Sigmoid colon (tissue), 6 donors: ENCODE measurements at regions not wholly inside any gene's neighbourhood (a gene's known extent, or its start where the extent isn't known, plus 50 kb on each side); places are given as distances from the start of the nearest gene placed in this dataset.

Source experiments
- DNase-seq: peaks from one replicate; pipeline ENCODE4 v3.0.0-alpha.2; 2019
- H3K27ac ChIP-seq, 4 donors: fragments of 200-600 bp; sonication (generic); one replicate each; pipeline ENCODE4 v1.5.1; 2016 to 2019; ENCODE audit warnings: mild to moderate bottlenecking in 1 of 4
- H3K27me3 ChIP-seq, 3 donors: fragments of 200-600 bp; sonication (generic); one replicate each; pipeline ENCODE4 v1.5.1; 2019; ENCODE audit warnings: mild to moderate bottlenecking in 1 of 3
- H3K36me3 ChIP-seq, 4 donors: fragments of 200-600 bp; sonication (generic); one replicate each; pipeline ENCODE4 v1.5.1; 2016 to 2019
- H3K4me1 ChIP-seq, 4 donors: fragments of 200-600 bp; sonication (generic); one replicate each; pipeline ENCODE4 v1.5.1; 2017 to 2019
- H3K4me3 ChIP-seq, 4 donors: fragments of 200-600 bp; sonication (generic); one replicate each; pipeline ENCODE4 v1.5.1; 2017 to 2019; ENCODE audit warnings: mild to moderate bottlenecking in 2 of 4, moderate library complexity in 1 of 4
- H3K9me3 ChIP-seq, 4 donors: fragments of 200-600 bp in 3 of 4; sonication (generic) in 3 of 4; one replicate each; pipeline versions ENCODE4 v1.5.1 to v1.6.1; 2013 to 2019
- EP300 ChIP-seq, 4 donors: sonication (generic); formaldehyde crosslinking; IDR thresholded peaks; one replicate each; pipeline ENCODE4 v1.6.1; 2017; ENCODE audit warnings: antibody characterized with exemption in 4 of 4
- POLR2A ChIP-seq, 2 donors: fragments of 450-650 bp; IDR thresholded peaks; one replicate each; pipeline ENCODE4 v1.6.1; 2016; ENCODE audit warnings: antibody characterized with exemption in 2 of 2, mild to moderate bottlenecking in 2 of 2, moderate library complexity in 2 of 2
- POLR2AphosphoS5 ChIP-seq, 4 donors: sonication (generic); formaldehyde crosslinking; IDR thresholded peaks; one replicate each; pipeline ENCODE4 v1.6.1; 2017; ENCODE audit warnings: antibody characterized with exemption in 4 of 4
- WGBS, 2 donors: extraction: QIAGEN DNeasy Blood & Tissue Kit; methylation state at CpG; one replicate each; pipeline ENCODE4 v1.1.7; 2013; 5-methylcytosine and 5-hydroxymethylcytosine counted together
- intact Hi-C: fragments of 100-400 bp; cut with DNase I; formaldehyde crosslinking; loops from one replicate; pipeline ENCODE4 v1.15.1; 2023
- TF ChIP-seq, protein P1 (sequence below), 4 experiments: fragments of 450-650 bp in 3 of 4; fragments of 200-600 bp in 1 of 4; IDR thresholded peaks; one replicate each; pipeline ENCODE4 v1.5.1; 2016 to 2019; ENCODE audit warnings: antibody characterized with exemption in 4 of 4, mild to moderate bottlenecking in 3 of 4, moderate library complexity in 2 of 4
- donor health status: healthy with polysubstance abuse.
- donor health status: healthy.

DNA sequence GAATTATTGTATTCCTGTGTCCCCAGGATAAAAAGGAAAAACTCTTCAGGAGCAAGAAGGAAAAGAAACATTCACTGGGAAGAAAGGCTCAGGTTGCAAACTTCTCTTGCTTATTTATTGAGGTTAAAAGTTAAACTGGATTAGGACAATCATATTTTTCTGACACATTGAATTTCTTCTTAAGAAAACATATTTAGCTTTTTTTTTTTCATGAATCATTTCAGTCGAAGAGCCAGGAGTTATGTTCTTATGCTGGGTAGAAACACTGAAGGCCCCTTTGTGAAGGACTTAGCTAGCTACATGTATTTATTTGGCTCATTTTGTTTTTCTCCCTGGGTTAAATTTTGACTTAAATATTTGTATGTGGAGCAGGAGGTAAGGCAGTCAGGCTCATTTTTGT lies 434.0 kb downstream of the KLF5 start:
- Histone ChIP-seq H3K27me3 (no peaks in the 10 kb centered on the region), H3K36me3 (no peaks in the 10 kb centered on the region), H3K27ac (no peak overlapping the region), H3K4me3 (no peak overlapping the region), H3K9me3 (no peaks in the 10 kb centered on the region), H3K4me1 (no peaks in the 10 kb centered on the region)
- intact Hi-C loops: no loop called here
- DNase-seq: no peak
- TF ChIP-seq EP300 (IDR thresholded peaks at IDR 0.05): no peak
- TF ChIP-seq, protein P1, sequence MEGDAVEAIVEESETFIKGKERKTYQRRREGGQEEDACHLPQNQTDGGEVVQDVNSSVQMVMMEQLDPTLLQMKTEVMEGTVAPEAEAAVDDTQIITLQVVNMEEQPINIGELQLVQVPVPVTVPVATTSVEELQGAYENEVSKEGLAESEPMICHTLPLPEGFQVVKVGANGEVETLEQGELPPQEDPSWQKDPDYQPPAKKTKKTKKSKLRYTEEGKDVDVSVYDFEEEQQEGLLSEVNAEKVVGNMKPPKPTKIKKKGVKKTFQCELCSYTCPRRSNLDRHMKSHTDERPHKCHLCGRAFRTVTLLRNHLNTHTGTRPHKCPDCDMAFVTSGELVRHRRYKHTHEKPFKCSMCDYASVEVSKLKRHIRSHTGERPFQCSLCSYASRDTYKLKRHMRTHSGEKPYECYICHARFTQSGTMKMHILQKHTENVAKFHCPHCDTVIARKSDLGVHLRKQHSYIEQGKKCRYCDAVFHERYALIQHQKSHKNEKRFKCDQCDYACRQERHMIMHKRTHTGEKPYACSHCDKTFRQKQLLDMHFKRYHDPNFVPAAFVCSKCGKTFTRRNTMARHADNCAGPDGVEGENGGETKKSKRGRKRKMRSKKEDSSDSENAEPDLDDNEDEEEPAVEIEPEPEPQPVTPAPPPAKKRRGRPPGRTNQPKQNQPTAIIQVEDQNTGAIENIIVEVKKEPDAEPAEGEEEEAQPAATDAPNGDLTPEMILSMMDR (IDR thresholded peaks at IDR 0.05): no peak
- no peak for TF ChIP-seq POLR2AphosphoS5 (IDR thresholded peaks at IDR 0.05)
- no peak for TF ChIP-seq POLR2A (IDR thresholded peaks at IDR 0.05)
- WGBS, 2 donors: 39 to 76% methylated on average over 1 of the region's 1 CpG

DNA sequence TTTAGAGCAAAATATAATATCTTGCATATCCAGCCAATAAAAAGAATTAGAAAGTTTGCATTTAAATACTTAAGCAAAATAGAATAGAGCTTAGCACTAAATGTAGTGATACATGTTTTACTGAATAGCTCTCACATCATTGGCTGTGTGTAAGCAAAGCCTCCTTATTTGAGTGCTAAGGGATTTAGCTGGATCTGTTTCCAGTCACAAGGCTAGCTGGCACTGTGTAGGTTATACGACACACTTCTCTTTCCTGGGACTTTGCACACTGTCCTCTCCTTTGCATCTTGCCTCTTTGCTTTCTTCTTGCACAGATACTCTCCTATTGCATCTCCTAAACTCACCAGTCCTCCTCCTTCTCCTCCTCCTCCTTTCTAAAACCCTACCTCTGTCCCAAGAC lies 423.8 kb downstream of the KLF5 start:
- Histone ChIP-seq H3K36me3 (no peaks in the 10 kb centered on the region), H3K27me3 (no peaks in the 10 kb centered on the region), H3K4me1 (no peaks in the 10 kb centered on the region), H3K9me3 (no peaks in the 10 kb centered on the region), H3K27ac (no peak overlapping the region), H3K4me3 (no peak overlapping the region)
- TF ChIP-seq EP300 (IDR thresholded peaks at IDR 0.05) (no peak), POLR2AphosphoS5 (IDR thresholded peaks at IDR 0.05) (no peak)
- WGBS, 2 donors: 85 to 91% methylated on average over 1 of the region's 1 CpG
- DNase-seq: no peak
- intact Hi-C loops: no loop called here

DNA sequence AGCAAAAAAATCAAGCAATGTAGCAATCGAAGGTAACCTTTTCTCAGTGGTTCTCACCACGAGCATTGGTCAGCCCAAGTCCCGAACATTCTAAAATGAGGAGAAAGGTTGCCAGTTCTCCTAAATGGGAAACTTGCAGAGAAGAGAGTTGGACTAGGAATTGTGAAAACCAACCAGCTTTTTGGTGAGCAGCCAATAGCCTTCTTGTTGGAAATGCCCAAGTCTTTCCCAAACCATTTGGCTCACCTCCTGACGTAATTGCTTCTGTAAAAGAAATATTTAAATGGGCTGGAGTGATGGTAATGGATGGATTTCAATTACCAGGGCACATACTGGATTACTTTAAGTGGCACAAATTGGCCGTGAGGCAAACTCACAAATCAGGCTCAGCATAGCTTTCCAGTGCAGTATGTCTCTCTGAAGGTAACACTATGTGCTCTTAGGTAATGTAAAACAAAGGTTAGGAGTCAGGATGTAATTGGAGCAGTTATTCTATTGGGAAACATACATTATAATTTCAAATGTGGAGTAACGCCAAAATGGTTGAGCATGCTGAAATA lies 423.2 kb downstream of the KLF5 start:
- H3K36me3 ChIP-seq: no peaks in the 10 kb centered on the region
- no peak overlapping the region for H3K27ac ChIP-seq
- H3K27me3 ChIP-seq: no peaks in the 10 kb centered on the region
- 91 to 94% methylated on average over 6 of the region's 6 CpGs for WGBS, 2 donors
- intact Hi-C loops: no loop called here
- no peaks in the 10 kb centered on the region for H3K9me3 ChIP-seq
- H3K4me3 ChIP-seq: no peak overlapping the region
- TF ChIP-seq POLR2A (IDR thresholded peaks at IDR 0.05) (no peak), POLR2AphosphoS5 (IDR thresholded peaks at IDR 0.05) (no peak), EP300 (IDR thresholded peaks at IDR 0.05) (no peak)
- TF ChIP-seq, protein P1 (IDR thresholded peaks at IDR 0.05): no peak
- no peaks in the 10 kb centered on the region for H3K4me1 ChIP-seq
- DNase-seq: no peak

DNA sequence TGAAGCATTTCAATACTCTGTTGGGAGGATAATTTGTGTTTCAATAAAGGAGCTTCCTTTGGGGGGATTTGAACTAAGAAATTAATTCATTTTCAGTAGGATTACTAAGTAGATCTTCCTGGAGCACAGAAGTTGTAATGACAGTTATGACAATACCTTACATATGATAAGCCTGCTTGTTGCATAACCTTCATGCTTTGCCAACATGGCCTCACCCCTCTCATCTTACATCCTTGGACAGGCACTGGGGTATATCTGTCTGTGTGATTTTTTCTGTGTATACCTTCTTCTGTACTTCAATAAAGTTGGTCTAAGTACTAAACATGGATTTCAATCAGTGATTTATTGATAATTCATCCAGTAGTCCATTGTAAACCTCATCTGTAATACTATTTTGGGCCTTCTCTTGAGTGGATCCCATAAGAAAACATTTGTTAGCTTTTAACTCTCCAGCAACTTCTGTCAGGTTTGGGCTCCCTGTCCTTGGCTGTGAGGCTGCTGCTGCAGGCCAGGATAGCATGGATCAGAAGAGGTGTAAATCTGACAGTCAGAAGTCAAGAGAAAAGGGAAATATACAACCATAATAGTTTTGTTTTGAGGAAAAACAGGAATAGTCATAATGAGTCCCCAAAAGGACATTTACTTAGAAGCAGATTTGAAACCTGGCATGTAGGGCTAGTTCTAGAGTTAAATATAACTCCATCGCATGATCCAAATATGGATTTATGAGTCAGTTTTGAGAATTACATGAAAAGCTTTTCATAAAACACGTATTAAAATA lies 422.2 kb downstream of the KLF5 start:
- WGBS, 2 donors: 88 to 92% methylated on average over 2 of the region's 2 CpGs
- no peak overlapping the region for H3K27ac ChIP-seq
- H3K36me3 ChIP-seq: no peaks in the 10 kb centered on the region
- no peak overlapping the region for H3K4me3 ChIP-seq
- TF ChIP-seq POLR2A (IDR thresholded peaks at IDR 0.05) (no peak), POLR2AphosphoS5 (IDR thresholded peaks at IDR 0.05) (no peak), EP300 (IDR thresholded peaks at IDR 0.05) (no peak)
- TF ChIP-seq, protein P1 (IDR thresholded peaks at IDR 0.05): no peak
- no peak for DNase-seq
- no peaks in the 10 kb centered on the region for H3K9me3 ChIP-seq
- no peaks in the 10 kb centered on the region for H3K27me3 ChIP-seq
- intact Hi-C loops: no loop called here
- no peaks in the 10 kb centered on the region for H3K4me1 ChIP-seq

DNA sequence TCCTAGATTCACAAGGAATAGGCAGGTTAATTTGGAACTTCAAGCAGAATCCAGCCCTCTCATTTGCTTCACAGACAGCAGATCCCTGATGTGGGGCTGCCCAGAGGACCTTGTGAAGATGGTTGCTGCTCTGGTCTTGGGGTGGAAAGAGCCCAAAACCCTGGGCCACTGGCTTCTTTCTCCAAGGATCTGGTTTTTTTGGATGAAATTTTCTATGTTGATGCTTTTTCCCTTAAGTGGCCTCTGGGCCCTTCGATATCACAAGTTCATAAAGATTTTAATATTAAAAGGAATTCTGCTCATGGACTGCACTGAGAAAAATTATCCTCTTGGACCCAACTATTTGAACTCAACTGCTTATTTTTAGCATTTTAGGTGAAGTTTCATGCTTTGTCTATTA lies 421.1 kb downstream of the KLF5 start:
- DNase-seq: no peak
- Histone ChIP-seq H3K4me3 (no peak overlapping the region), H3K9me3 (no peaks in the 10 kb centered on the region), H3K4me1 (no peaks in the 10 kb centered on the region), H3K36me3 (no peaks in the 10 kb centered on the region), H3K27ac (no peak overlapping the region), H3K27me3 (no peaks in the 10 kb centered on the region)
- WGBS, 2 donors: 83 to 95% methylated on average over 1 of the region's 1 CpG
- TF ChIP-seq POLR2A (IDR thresholded peaks at IDR 0.05): no peak
- TF ChIP-seq POLR2AphosphoS5 (IDR thresholded peaks at IDR 0.05): no peak
- TF ChIP-seq EP300 (IDR thresholded peaks at IDR 0.05): no peak
- TF ChIP-seq, protein P1 (IDR thresholded peaks at IDR 0.05): no peak
- intact Hi-C loops: no loop called here
